ENCODE measurements at regions not wholly inside any gene's neighbourhood (a gene's known extent, or its start where the extent isn't known, plus 50 kb on each side); places are given as distances from the start of the nearest gene placed in this dataset.
"Not testable (repeated sequence)": the region's sequence is repeated elsewhere in the genome, so short reads cannot be mapped to it uniquely, and the experiment has no call there.

DNA sequence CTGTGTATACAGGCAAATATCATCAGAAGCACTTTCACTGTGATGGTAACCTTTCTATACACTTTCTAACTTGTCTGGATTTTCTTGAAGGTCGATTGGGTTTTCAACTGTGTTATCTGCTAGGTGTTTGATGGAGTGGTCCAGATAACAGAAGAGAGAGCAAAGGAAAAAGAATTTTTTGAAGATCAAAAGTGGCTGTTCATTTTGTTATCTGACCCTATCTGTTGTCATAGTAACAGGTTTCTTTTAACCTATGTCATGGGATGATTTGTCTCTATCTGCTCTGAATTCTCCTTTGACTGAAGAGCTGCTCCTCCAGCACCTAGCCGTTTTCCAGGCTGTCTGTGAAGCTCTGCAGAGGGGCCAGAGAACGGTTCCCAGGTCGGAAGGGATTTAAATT is 77.8 kb upstream of the IRX2 start:
- no peak for DNase-seq (ENCODE audit: low read depth)

DNA sequence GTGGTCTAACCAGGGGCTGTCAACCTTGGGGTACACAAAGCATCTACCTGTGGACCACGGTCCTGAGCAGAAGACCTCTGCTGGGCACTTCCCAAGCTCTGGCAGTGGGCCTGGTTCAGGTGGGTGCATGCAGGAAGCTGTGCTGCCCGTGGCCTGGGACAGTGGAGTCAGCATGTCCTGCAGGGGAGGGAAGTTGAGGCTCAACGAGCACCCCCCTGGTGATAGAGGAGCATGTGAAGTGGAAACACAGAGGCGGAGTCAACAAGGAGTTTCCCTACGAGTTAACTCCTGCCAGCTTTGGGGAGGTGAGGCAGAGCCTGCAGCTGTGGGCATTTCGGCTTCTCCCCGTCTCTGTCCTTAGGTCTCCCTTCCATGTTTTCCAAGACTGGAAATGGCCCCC is 67.5 kb upstream of the IRX2 start:
- no peak for DNase-seq (ENCODE audit: low read depth)

- DNase-seq (ENCODE audit: low read depth): no peak
These were observed 65.6 kb upstream of the IRX2 start for GRCh38 chr5:2817031-2817603.

GRCh38 chr5:2813678-2814077 is 62.2 kb upstream of the IRX2 start:
- no peak for DNase-seq (ENCODE audit: low read depth)

DNA sequence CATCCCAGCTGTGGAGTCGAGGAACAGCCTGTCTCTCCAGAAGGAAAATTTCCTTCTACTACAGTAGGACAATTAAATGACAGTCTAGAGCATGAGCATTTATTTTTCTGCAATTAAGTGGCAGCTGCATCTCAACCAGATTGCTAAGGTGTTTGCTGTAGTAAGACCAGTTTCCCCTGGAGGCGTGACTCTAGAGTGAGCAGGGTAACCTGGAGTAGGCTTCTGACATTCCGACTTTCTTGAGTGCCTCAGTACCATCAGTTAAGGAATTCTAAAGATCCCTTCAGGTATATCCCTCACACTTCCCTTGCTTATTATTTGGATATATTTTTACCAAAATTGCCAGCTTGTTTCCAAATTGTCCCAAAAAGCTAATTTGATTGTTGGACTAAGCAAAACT is 59.2 kb upstream of the IRX2 start:
- DNase-seq (ENCODE audit: low read depth): no peak

DNA sequence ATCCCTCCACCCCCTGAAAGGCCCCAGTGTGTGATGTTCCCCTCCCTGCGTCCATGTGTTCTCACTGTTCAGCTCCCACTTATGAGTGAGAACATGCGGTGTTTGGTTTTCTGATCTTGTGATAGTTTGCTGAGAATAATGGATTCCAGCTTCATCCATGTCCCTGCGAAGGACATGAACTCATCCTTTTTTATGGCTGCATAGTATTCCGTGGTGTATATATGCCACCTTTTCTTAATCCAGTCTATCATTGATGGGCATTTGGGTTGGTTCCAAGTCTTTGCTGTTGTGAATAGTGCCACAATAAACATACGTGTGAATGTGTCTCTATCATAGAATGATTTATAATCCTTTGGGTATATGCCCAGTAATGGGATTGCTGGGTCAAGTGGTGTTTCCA is 55.8 kb upstream of the IRX2 start:
- not testable (repeated sequence) for DNase-seq (ENCODE audit: low read depth)

GRCh38 chr5:2806176-2806575 is 54.7 kb upstream of the IRX2 start:
- no peak for DNase-seq (ENCODE audit: low read depth)

DNA sequence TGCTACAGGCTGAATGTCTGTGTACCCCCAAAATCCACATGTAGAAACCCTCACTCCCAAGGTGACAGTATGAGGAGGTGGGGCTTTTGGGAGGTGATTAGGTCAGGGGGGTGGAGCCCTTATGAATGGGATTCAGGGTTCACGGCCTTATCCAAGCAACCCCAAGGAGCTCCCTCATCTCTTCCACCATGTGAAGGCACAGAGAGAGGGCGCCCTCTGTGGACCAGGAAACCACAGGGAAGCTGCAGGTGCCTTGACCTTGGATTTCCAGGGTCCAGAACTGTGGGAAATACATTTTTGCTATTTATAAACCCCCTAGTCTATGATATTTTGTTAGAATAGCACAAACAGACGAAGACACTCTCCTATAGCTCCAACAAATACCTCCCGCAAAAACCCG is 53.6 kb upstream of the IRX2 start:
- DNase-seq (ENCODE audit: low read depth): no peak

GRCh38 chr5:2803751-2804150 is 52.3 kb upstream of the IRX2 start:
- DNase-seq (ENCODE audit: low read depth): no peak

GRCh38 chr5:2802693-2803365 is 51.4 kb upstream of the IRX2 start:
- no peak for DNase-seq (ENCODE audit: low read depth)

GRCh38 chr5:2801577-2802525 is 50.4 kb upstream of the IRX2 start:
- DNase-seq (ENCODE audit: low read depth): no peak

Data from HT1080 (cell line).